Skeletal muscle tissue (tissue), 3 donors: ENCODE measurements at regions not wholly inside any gene's neighbourhood (a gene's known extent, or its start where the extent isn't known, plus 50 kb on each side); places are given as distances from the start of the nearest gene placed in this dataset.

Experiments
- H3K27ac ChIP-seq: one replicate; pipeline ENCODE4 v1.7.0; 2013; ENCODE audit warnings: mild to moderate bottlenecking, low read depth, low read length, inconsistent platforms
- H3K27me3 ChIP-seq, 3 donors: one replicate each; pipeline ENCODE4 v1.7.0; 2013; ENCODE audit warnings: low read length in 3 of 3; ENCODE audit not compliant: control insufficient read depth in 3 of 3, insufficient read depth in 3 of 3
- H3K36me3 ChIP-seq, 3 donors: one replicate each; pipeline ENCODE4 v1.7.0; 2013; ENCODE audit warnings: low read length in 3 of 3; ENCODE audit not compliant: control insufficient read depth in 3 of 3, insufficient read depth in 3 of 3
- H3K4me1 ChIP-seq, 3 donors: one replicate each; pipeline ENCODE4 v1.7.0; 2013; ENCODE audit warnings: low read length in 3 of 3, mild to moderate bottlenecking in 3 of 3; ENCODE audit not compliant: control insufficient read depth in 3 of 3, insufficient read depth in 3 of 3
- H3K4me3 ChIP-seq, 3 donors: one replicate each; pipeline ENCODE4 v1.7.0; 2013; ENCODE audit warnings: low read length in 3 of 3
- H3K9ac ChIP-seq, 3 donors: one replicate each; pipeline ENCODE4 v1.7.0; 2013; ENCODE audit warnings: low read length in 3 of 3, mild to moderate bottlenecking in 3 of 3, moderate library complexity in 2 of 3, low read depth in 1 of 3
- H3K9me3 ChIP-seq, 3 donors: one replicate each; pipeline ENCODE4 v1.7.0; 2013; ENCODE audit warnings: low read length in 3 of 3; ENCODE audit not compliant: control insufficient read depth in 3 of 3
- donor health status: Osteomylitis.

GRCh38 chr13:34815526-34815925 lies 126.5 kb upstream of the NBEA start:
- Histone ChIP-seq H3K27me3 (no peaks in the 10 kb centered on the region), H3K27ac (no peak overlapping the region), H3K9ac (no peak overlapping the region), H3K4me1 (peaks cover 0 to 7% (median 0%) of the 10 kb centered on the region in 3 donors), H3K9me3 (peaks cover 0 to 2% (median 2%) of the 10 kb centered on the region in 3 donors), H3K36me3 (no peaks in the 10 kb centered on the region), H3K4me3 (no peak overlapping the region)

GRCh38 chr13:34816245-34816884 lies 125.7 kb upstream of the NBEA start:
- H3K4me1 ChIP-seq: peaks cover 0 to 7% (median 0%) of the 10 kb centered on the region in 3 donors
- no peaks in the 10 kb centered on the region for H3K27me3 ChIP-seq
- no peak overlapping the region for H3K27ac ChIP-seq
- H3K36me3 ChIP-seq: no peaks in the 10 kb centered on the region
- H3K9me3 ChIP-seq: peaks cover 0 to 2% (median 2%) of the 10 kb centered on the region in 3 donors
- no peak overlapping the region for H3K4me3 ChIP-seq
- no peak overlapping the region for H3K9ac ChIP-seq

- no peak overlapping the region for H3K27ac ChIP-seq
Measured at GRCh38 chr13:34816908-34817665, 125.0 kb upstream of the NBEA start.

GRCh38 chr13:34822650-34823049 lies 119.4 kb upstream of the NBEA start:
- no peaks in the 10 kb centered on the region for H3K9me3 ChIP-seq
- H3K27ac ChIP-seq: no peak overlapping the region
- H3K36me3 ChIP-seq: no peaks in the 10 kb centered on the region
- no peaks in the 10 kb centered on the region for H3K4me1 ChIP-seq
- H3K9ac ChIP-seq: no peak overlapping the region
- H3K4me3 ChIP-seq: no peak overlapping the region
- H3K27me3 ChIP-seq: no peaks in the 10 kb centered on the region

More at GRCh38 chr13:34816908-34817665, 125.0 kb upstream of the NBEA start:
- Histone ChIP-seq H3K9ac (no peak overlapping the region), H3K36me3 (no peaks in the 10 kb centered on the region), H3K4me1 (peaks cover 0 to 7% (median 0%) of the 10 kb centered on the region in 3 donors), H3K9me3 (peaks cover 0 to 2% (median 2%) of the 10 kb centered on the region in 3 donors), H3K27me3 (no peaks in the 10 kb centered on the region), H3K4me3 (no peak overlapping the region)

GRCh38 chr13:34826432-34826831 lies 115.6 kb upstream of the NBEA start:
- Histone ChIP-seq H3K9me3 (no peaks in the 10 kb centered on the region), H3K4me1 (no peaks in the 10 kb centered on the region), H3K27ac (no peak overlapping the region), H3K27me3 (no peaks in the 10 kb centered on the region), H3K36me3 (no peaks in the 10 kb centered on the region), H3K9ac (no peak overlapping the region), H3K4me3 (no peak overlapping the region)

- no peaks in the 10 kb centered on the region for H3K27me3 ChIP-seq
- no peak overlapping the region for H3K9ac ChIP-seq
- H3K9me3 ChIP-seq: no peaks in the 10 kb centered on the region
- H3K4me3 ChIP-seq: no peak overlapping the region
- no peak overlapping the region for H3K27ac ChIP-seq
- no peaks in the 10 kb centered on the region for H3K4me1 ChIP-seq
- H3K36me3 ChIP-seq: no peaks in the 10 kb centered on the region
Measured at GRCh38 chr13:34833562-34834182, 108.4 kb upstream of the NBEA start.

- Histone ChIP-seq H3K4me3 (no peak overlapping the region), H3K27me3 (no peaks in the 10 kb centered on the region), H3K36me3 (no peaks in the 10 kb centered on the region), H3K4me1 (no peaks in the 10 kb centered on the region), H3K9ac (no peak overlapping the region), H3K27ac (no peak overlapping the region), H3K9me3 (no peaks in the 10 kb centered on the region)
Measured at GRCh38 chr13:34842466-34842865, 99.6 kb upstream of the NBEA start.

GRCh38 chr13:34847766-34848165 lies 94.3 kb upstream of the NBEA start:
- H3K27me3 ChIP-seq: no peaks in the 10 kb centered on the region
- H3K9ac ChIP-seq: no peak overlapping the region
- no peaks in the 10 kb centered on the region for H3K36me3 ChIP-seq
- H3K9me3 ChIP-seq: no peaks in the 10 kb centered on the region
- H3K27ac ChIP-seq: no peak overlapping the region
- no peak overlapping the region for H3K4me3 ChIP-seq
- H3K4me1 ChIP-seq: peaks cover 0 to 3% (median 0%) of the 10 kb centered on the region in 3 donors

- Histone ChIP-seq H3K36me3 (no peaks in the 10 kb centered on the region), H3K9me3 (no peaks in the 10 kb centered on the region), H3K27ac (no peak overlapping the region), H3K4me1 (peaks cover 0 to 3% (median 0%) of the 10 kb centered on the region in 3 donors), H3K4me3 (no peak overlapping the region), H3K9ac (no peak overlapping the region), H3K27me3 (no peaks in the 10 kb centered on the region)
Measured at GRCh38 chr13:34849406-34849805, 92.7 kb upstream of the NBEA start.

GRCh38 chr13:34853161-34853560 lies 88.9 kb upstream of the NBEA start:
- Histone ChIP-seq H3K36me3 (no peaks in the 10 kb centered on the region), H3K27ac (no peak overlapping the region), H3K27me3 (no peaks in the 10 kb centered on the region), H3K4me1 (no peaks in the 10 kb centered on the region), H3K9me3 (no peaks in the 10 kb centered on the region), H3K9ac (no peak overlapping the region), H3K4me3 (no peak overlapping the region)
